GM12865 (cell line): ENCODE measurements at regions not wholly inside any gene's neighbourhood (a gene's known extent, or its start where the extent isn't known, plus 50 kb on each side); places are given as distances from the start of the nearest gene placed in this dataset.
"Not testable (repeated sequence)": the region's sequence is repeated elsewhere in the genome, so short reads cannot be mapped to it uniquely, and the experiment has no call there.

ENCODE experiments used
- DNase-seq: peaks from one replicate; pipeline ENCODE4 v3.0.0; 2010; ENCODE audit warnings: low read depth
- H3K4me3 ChIP-seq: 2 replicates; pipeline ENCODE4 v1.5.1; 2011; ENCODE audit warnings: mild to moderate bottlenecking, low read depth, low read length, control low read depth
- TF ChIP-seq, protein P1 (sequence below): IDR thresholded peaks from 2 replicates; pipeline ENCODE4 v1.5.1; 2011; ENCODE audit warnings: low read length, control low read depth, low read depth, inconsistent platforms; ENCODE audit not compliant: insufficient read depth; ENCODE audit errors: missing control alignments

DNA sequence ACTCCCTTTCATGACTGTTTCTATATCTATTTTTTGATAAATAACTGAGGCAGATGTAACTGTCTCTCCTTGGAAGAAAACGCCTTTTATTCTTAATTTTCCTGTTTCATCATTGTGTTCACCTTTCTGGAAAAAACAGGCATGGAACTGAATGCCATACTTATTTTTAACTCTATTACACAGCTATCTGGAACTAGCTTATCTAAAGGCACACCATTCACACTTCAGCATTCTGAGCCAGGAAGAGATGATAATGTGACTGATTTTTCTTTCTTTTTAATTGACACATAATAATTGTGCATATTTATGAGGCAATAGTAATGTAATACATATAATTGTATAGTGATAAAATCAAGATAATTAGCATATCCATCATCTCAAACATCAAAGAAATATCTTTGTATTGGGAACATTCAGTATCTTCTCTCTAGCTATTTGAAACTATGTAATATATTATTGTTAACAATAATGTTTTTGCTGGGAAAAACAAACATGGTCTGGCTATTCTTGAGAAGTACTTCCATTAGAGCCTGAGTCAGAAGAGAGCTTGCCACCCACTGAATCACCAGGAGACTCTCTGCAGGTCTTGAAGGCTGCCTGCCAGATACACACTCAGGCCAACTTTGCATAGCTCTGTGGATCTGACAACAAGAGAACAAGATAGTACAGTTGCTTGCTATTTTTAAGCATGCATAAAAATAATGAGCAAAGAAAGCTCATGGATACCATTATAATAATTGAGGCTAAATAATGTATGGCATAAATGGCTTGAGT, 501.0 kb upstream of the EDIL3 start:
- no peak overlapping the region for H3K4me3 ChIP-seq
- DNase-seq: no peak
- TF ChIP-seq, protein P1, sequence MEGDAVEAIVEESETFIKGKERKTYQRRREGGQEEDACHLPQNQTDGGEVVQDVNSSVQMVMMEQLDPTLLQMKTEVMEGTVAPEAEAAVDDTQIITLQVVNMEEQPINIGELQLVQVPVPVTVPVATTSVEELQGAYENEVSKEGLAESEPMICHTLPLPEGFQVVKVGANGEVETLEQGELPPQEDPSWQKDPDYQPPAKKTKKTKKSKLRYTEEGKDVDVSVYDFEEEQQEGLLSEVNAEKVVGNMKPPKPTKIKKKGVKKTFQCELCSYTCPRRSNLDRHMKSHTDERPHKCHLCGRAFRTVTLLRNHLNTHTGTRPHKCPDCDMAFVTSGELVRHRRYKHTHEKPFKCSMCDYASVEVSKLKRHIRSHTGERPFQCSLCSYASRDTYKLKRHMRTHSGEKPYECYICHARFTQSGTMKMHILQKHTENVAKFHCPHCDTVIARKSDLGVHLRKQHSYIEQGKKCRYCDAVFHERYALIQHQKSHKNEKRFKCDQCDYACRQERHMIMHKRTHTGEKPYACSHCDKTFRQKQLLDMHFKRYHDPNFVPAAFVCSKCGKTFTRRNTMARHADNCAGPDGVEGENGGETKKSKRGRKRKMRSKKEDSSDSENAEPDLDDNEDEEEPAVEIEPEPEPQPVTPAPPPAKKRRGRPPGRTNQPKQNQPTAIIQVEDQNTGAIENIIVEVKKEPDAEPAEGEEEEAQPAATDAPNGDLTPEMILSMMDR: no peak

DNA sequence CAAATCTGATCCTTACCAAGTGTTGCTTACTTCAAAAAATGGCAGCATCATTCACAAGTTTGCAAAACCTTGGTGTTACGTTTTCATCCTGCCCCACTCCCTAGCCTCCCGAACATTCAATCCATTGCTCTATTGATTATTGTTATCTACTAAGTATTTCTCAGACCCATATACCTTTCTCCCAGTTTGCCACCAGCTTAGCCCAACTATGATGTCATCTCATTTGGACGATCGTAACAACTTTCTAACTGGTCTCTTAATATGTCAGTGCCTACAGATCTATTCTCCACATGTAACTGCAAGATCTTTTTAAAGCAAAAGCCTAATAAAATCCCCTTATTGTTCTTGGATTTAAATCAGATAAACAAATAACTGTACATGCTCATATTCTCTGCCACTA, 497.1 kb upstream of the EDIL3 start:
- DNase-seq: no peak
- TF ChIP-seq, protein P1: no peak
- H3K4me3 ChIP-seq: no peak overlapping the region

DNA sequence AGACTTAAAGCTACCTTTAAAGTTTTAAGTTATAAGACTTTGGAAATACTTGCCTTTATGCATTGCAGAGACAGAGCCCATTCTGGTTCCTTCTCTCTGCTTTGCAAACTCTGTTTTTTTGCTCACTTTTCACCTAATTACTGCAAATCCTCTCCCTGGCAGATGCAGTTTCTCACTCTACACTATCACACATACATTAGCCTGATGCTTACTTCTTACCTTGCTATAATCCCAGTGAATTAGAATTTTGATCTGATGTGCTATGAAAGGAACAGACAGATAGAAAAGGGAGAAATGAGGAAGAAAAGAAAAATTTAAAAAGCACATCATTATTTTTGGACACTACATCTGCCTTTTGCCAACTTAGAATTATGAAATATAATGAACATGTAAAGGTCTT, 489.5 kb upstream of the EDIL3 start:
- no peak overlapping the region for H3K4me3 ChIP-seq
- DNase-seq: no peak
- TF ChIP-seq, protein P1: no peak

DNA sequence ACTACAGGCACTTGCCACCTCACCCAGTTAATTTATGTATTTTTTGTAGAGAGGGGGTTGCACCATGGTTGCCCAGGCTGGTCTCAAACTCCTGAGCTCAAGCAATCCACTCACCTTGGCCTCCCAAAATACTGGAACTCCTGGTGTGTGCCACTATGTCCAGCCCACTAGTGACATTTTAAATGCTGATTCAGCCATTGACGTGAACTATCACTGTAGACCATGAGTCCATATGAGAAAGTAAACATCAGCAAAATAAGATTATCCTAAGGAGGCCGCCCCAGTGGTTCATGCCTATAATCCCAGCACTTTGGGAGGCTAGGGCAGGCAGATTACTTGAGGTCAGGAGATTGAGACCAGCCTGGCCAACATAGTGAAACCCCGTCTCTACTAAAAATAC, 488.1 kb upstream of the EDIL3 start:
- no peak for DNase-seq
- H3K4me3 ChIP-seq: no peak overlapping the region
- TF ChIP-seq, protein P1: no peak

DNA sequence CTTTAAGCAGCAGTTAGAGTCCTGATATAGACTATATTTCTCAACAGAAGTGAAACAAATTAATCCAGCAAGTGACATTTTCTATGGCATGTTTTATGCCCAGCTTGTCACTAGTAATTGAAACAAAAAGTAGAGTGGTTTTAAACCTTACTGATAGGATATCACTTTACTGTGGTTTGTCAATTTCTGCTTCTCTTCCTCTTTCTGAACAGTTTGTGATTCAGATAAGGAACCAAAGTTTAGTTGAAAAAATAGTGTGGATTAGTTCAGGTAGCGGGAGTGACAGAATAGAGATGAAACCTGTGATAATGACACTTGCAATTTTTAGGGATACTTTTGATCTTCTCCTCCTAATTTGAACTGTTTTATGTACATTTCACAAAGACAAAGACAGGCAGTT, 485.7 kb upstream of the EDIL3 start:
- TF ChIP-seq, protein P1: no peak
- H3K4me3 ChIP-seq: no peak overlapping the region

DNA sequence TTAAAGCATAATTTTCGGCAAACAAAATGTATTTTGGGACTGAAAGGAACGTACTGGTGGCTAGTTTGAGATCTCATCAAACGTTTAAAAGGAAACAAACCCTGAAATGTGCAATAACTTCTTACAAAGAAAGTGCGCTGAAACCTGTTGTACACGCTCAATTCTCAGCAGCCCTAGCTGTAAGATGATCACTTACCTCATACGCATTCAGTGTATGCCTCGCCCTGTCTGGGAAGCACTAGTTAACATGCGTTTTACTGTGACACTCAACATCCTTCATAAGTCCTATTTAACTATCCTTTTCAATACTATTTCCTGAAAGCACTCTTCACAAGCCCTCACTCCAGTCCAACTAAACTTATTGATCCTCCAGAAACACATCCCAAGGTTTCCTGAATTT, 485.0 kb upstream of the EDIL3 start:
- TF ChIP-seq, protein P1: no peak
- H3K4me3 ChIP-seq: no peak overlapping the region
- no peak for DNase-seq

More for the DNA sequence above, 485.7 kb upstream of the EDIL3 start:
- DNase-seq: no peak

DNA sequence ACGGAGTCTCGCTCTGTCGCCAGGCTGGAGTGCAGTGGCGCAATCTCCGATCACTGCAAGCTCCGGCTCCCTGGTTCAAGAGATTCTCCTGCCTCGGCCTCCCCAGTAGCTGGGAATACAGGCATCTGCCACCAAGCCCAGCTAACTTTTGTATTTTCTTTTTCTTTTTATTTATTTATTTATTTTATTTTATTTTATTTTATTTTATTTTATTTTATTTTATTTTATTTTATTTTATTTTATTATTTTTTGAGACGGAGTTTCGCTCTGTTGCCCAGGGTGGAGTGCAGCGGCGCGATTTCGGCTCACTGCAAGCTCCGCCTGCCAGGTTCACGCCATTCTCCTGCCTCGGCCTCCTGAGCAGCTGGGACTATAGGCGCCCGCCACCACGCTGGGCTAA, 479.3 kb upstream of the EDIL3 start:
- not testable (repeated sequence) for DNase-seq

More for the DNA sequence above, 479.3 kb upstream of the EDIL3 start:
- H3K4me3 ChIP-seq: not testable (repeated sequence)
